ENCODE measurements at regions not wholly inside any gene's neighbourhood (a gene's known extent, or its start where the extent isn't known, plus 50 kb on each side); places are given as distances from the start of the nearest gene placed in this dataset.

- TF ChIP-seq CTCF (IDR thresholded peaks at IDR 0.05), result no peak
- TF ChIP-seq POLR2A (IDR thresholded peaks at IDR 0.05), result no peak
Measured at GRCh38 chr20:7090001-7090400, 322.5 kb downstream of the BMP2 start.

Data from tibial nerve (tissue), 3 donors.